SK-N-SH treated with all-trans-retinoic acid at 6 μM for 48 hours (cell line): ENCODE measurements at regions not wholly inside any gene's neighbourhood (a gene's known extent, or its start where the extent isn't known, plus 50 kb on each side); places are given as distances from the start of the nearest gene placed in this dataset.

Source experiments
- TOX ChIP-seq: fragments of 250-450 bp; sonication (Bioruptor Pico); IDR thresholded peaks from 2 replicates; pipeline ENCODE4 v1.8.0; 2021; ENCODE audit warnings: mild to moderate bottlenecking, moderate library complexity, borderline replicate concordance
- ZC3H10 ChIP-seq: fragments of 250-450 bp; sonication (Bioruptor Pico); IDR thresholded peaks from 2 replicates; pipeline ENCODE4 v1.5.1; 2021; ENCODE audit warnings: mild to moderate bottlenecking, moderate library complexity
- TF ChIP-seq, protein P1 (sequence below): fragments of 250-450 bp; sonication (Bioruptor Pico); IDR thresholded peaks from 2 replicates; pipeline ENCODE4 v1.8.0; 2021; ENCODE audit warnings: low read depth, mild to moderate bottlenecking, moderate library complexity, borderline replicate concordance

DNA sequence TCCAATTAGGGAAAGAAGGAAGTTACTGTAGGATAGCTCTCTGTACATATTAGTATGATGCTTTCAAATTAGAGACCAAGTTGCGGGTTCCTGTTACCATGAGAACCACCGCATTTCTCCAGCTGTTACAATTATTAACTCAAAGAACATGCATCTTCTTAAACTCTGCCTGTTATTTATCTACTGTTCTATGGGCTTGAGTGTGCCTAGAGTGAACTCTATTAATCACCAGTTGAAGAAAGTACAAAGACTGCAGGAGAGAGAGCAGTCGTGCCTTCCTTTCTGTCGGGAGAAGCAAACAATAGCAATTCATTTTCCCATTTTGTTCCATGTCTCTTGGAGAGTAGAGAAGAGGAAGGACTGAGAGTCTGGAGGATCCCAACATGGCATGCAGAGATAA lies 1071.2 kb downstream of the TYW1 start:
- TF ChIP-seq ZC3H10 (CRISPR knock-in tag) (no peak), TOX (CRISPR knock-in tag) (no peak)
- TF ChIP-seq, protein P1, sequence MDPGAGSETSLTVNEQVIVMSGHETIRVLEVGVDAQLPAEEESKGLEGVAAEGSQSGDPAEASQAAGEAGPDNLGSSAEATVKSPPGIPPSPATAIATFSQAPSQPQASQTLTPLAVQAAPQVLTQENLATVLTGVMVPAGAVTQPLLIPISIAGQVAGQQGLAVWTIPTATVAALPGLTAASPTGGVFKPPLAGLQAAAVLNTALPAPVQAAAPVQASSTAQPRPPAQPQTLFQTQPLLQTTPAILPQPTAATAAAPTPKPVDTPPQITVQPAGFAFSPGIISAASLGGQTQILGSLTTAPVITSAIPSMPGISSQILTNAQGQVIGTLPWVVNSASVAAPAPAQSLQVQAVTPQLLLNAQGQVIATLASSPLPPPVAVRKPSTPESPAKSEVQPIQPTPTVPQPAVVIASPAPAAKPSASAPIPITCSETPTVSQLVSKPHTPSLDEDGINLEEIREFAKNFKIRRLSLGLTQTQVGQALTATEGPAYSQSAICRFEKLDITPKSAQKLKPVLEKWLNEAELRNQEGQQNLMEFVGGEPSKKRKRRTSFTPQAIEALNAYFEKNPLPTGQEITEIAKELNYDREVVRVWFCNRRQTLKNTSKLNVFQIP (CRISPR knock-in tag): no peak
